Smooth muscle cell of the brain vasculature (primary cell): ENCODE measurements at regions not wholly inside any gene's neighbourhood (a gene's known extent, or its start where the extent isn't known, plus 50 kb on each side); places are given as distances from the start of the nearest gene placed in this dataset.

Experiments
- DNase-seq: peaks from one replicate; pipeline ENCODE4 v3.0.0-alpha.2; 2012; ENCODE audit warnings: low read depth, low spot score

GRCh38 chr7:41298409-41298808 lies 404.5 kb downstream of the INHBA start:
- DNase-seq: no peak

- no peak for DNase-seq
Measured at GRCh38 chr7:41297166-41297565, 405.7 kb downstream of the INHBA start.

- DNase-seq: no peak
Measured at GRCh38 chr7:41295455-41295815, 407.5 kb downstream of the INHBA start.

GRCh38 chr7:41294556-41295454 lies 408.1 kb downstream of the INHBA start:
- DNase-seq: no peak

- DNase-seq: no peak
Measured at GRCh38 chr7:41292487-41292886, 410.4 kb downstream of the INHBA start.

GRCh38 chr7:41287559-41288335 lies 415.1 kb downstream of the INHBA start:
- no peak for DNase-seq

- DNase-seq: no peak
Measured at GRCh38 chr7:41280491-41280890, 422.4 kb downstream of the INHBA start.

GRCh38 chr7:41277561-41277960 lies 425.3 kb downstream of the INHBA start:
- DNase-seq: no peak

- DNase-seq: no peak
Measured at GRCh38 chr7:41275255-41275654, 427.6 kb downstream of the INHBA start.

GRCh38 chr7:41274179-41274578 lies 428.7 kb downstream of the INHBA start:
- DNase-seq: no peak

- no peak for DNase-seq
Measured at GRCh38 chr7:41272664-41273063, 430.2 kb downstream of the INHBA start.

GRCh38 chr7:41268878-41269277 lies 434.0 kb downstream of the INHBA start:
- DNase-seq: no peak

GRCh38 chr7:41261080-41261479 lies 441.8 kb downstream of the INHBA start:
- no peak for DNase-seq

- no peak for DNase-seq
Measured at GRCh38 chr7:41257660-41258059, 445.2 kb downstream of the INHBA start.

- DNase-seq: no peak
Measured at GRCh38 chr7:41256186-41256945, 446.5 kb downstream of the INHBA start.

GRCh38 chr7:41255716-41256115 lies 447.2 kb downstream of the INHBA start:
- no peak for DNase-seq

- DNase-seq: no peak
Measured at GRCh38 chr7:41255113-41255512, 447.8 kb downstream of the INHBA start.

- no peak for DNase-seq
Measured at GRCh38 chr7:41252957-41253356, 449.9 kb downstream of the INHBA start.

- DNase-seq: no peak
Measured at GRCh38 chr7:41252551-41252950, 450.3 kb downstream of the INHBA start.

- DNase-seq: no peak
Measured at GRCh38 chr7:41247143-41247865, 455.6 kb downstream of the INHBA start.

GRCh38 chr7:41245916-41246315 lies 457.0 kb downstream of the INHBA start:
- DNase-seq: no peak
